ENCODE measurements at regions not wholly inside any gene's neighbourhood (a gene's known extent, or its start where the extent isn't known, plus 50 kb on each side); places are given as distances from the start of the nearest gene placed in this dataset.

DNA sequence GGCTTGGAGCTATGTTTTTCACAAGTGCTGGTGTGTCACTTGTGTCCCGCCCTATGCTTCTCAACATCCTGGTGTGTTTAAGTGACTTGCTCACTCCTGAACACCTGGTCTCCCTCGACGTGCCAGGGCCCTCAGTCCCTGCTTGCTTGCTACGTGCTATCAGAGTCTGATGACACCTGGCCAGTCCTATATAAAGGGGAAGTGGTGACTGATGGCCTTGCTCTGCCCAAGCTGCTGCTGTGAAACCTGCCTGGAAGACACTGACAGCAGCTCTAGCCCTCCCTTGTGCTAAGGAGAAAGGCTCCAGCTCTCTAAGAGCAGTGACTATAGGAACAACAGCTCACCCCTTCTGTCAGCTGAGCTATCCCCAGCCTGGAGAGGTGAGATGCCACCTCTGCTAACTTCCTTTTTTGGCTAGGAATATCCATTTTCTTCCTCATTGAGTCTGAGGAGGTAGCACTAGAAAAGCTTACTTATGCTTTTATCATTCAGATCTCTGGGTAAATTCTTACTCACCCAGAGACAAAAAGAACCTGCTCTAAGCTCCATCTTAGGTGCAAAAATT lies 77.2 kb upstream of the PLXNA4 start:
- H3K27me3 ChIP-seq (ENCODE audit: insufficient read depth, low read length, poor library complexity): no peaks in the 10 kb centered on the region
- H3K79me2 ChIP-seq (ENCODE audit: insufficient read depth, low read length): no peaks in the 10 kb centered on the region
- H2AFZ ChIP-seq (ENCODE audit: low read depth, low read length): 0 out of 2 replicates have a peak overlapping the region, but pooled peaks have one; percentile 7
- peaks cover 46% of the 10 kb centered on the region for H3K4me1 ChIP-seq (ENCODE audit: insufficient read depth, low read length)
- H3K4me2 ChIP-seq (ENCODE audit: insufficient read depth, low read length): no peak overlapping the region
- TF ChIP-seq, protein P1, sequence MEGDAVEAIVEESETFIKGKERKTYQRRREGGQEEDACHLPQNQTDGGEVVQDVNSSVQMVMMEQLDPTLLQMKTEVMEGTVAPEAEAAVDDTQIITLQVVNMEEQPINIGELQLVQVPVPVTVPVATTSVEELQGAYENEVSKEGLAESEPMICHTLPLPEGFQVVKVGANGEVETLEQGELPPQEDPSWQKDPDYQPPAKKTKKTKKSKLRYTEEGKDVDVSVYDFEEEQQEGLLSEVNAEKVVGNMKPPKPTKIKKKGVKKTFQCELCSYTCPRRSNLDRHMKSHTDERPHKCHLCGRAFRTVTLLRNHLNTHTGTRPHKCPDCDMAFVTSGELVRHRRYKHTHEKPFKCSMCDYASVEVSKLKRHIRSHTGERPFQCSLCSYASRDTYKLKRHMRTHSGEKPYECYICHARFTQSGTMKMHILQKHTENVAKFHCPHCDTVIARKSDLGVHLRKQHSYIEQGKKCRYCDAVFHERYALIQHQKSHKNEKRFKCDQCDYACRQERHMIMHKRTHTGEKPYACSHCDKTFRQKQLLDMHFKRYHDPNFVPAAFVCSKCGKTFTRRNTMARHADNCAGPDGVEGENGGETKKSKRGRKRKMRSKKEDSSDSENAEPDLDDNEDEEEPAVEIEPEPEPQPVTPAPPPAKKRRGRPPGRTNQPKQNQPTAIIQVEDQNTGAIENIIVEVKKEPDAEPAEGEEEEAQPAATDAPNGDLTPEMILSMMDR (IDR thresholded peaks at IDR 0.05; ENCODE audit: borderline replicate concordance, extremely low read depth, low read length, poor library complexity, severe bottlenecking): no peak
- TF ChIP-seq EZH2 (IDR thresholded peaks at IDR 0.05; ENCODE audit: borderline replicate concordance, low read depth, low read length, severe bottlenecking): no peak
- ATAC-seq (ENCODE audit: insufficient read depth, low read depth): no peak
- H3K27ac ChIP-seq (ENCODE audit: low read length): peak overlapping the region; percentile 93
- peak; percentile 15 for DNase-seq
- no peaks in the 10 kb centered on the region for H3K36me3 ChIP-seq (ENCODE audit: insufficient read depth, low read length)
- H4K20me1 ChIP-seq (ENCODE audit: insufficient read depth, low read length): no peaks in the 10 kb centered on the region
- H3K4me3 ChIP-seq (ENCODE audit: low read depth in 1 of 2, low read length in 2 of 2): no peak overlapping the region
- no peak overlapping the region for H3K9ac ChIP-seq (ENCODE audit: low read depth, low read length)
- no peaks in the 10 kb centered on the region for H3K9me3 ChIP-seq (ENCODE audit: insufficient read depth, low read length, severe bottlenecking)

DNA sequence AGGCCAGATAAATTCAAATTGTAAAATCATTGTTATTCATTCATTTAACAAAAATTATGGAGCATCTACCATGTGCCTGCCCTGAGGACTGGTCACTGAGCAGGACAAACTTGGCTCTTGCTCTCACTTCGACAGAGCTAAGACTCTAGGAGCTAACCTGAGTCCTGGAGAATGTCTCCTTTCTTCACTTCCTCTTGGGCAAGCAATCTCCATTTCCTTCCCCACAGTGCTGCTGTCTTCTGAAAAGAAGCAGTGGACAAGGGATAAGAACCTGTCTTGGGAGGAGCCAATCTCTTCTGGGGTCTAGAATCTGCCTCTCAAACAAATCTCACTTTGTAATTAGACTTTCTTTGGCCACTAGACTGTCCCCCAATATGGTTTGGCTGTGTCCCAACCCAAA lies 76.2 kb upstream of the PLXNA4 start:
- Histone ChIP-seq H3K4me2 (ENCODE audit: insufficient read depth, low read length) (no peak overlapping the region), H3K9ac (ENCODE audit: low read depth, low read length) (no peak overlapping the region), H3K27ac (ENCODE audit: low read length) (no peak overlapping the region), H2AFZ (ENCODE audit: low read depth, low read length) (no peak overlapping the region), H3K36me3 (ENCODE audit: insufficient read depth, low read length) (no peaks in the 10 kb centered on the region), H3K9me3 (ENCODE audit: insufficient read depth, low read length, severe bottlenecking) (no peaks in the 10 kb centered on the region), H3K4me3 (ENCODE audit: low read depth in 1 of 2, low read length in 2 of 2) (no peak overlapping the region), H3K79me2 (ENCODE audit: insufficient read depth, low read length) (no peaks in the 10 kb centered on the region), H3K27me3 (ENCODE audit: insufficient read depth, low read length, poor library complexity) (no peaks in the 10 kb centered on the region), H4K20me1 (ENCODE audit: insufficient read depth, low read length) (no peaks in the 10 kb centered on the region), H3K4me1 (ENCODE audit: insufficient read depth, low read length) (peaks cover 44% of the 10 kb centered on the region)
- ATAC-seq (ENCODE audit: insufficient read depth, low read depth) (no peak), DNase-seq (no peak)
- TF ChIP-seq EZH2 (IDR thresholded peaks at IDR 0.05; ENCODE audit: borderline replicate concordance, low read depth, low read length, severe bottlenecking): no peak
- TF ChIP-seq, protein P1 (IDR thresholded peaks at IDR 0.05; ENCODE audit: borderline replicate concordance, extremely low read depth, low read length, poor library complexity, severe bottlenecking): no peak

DNA sequence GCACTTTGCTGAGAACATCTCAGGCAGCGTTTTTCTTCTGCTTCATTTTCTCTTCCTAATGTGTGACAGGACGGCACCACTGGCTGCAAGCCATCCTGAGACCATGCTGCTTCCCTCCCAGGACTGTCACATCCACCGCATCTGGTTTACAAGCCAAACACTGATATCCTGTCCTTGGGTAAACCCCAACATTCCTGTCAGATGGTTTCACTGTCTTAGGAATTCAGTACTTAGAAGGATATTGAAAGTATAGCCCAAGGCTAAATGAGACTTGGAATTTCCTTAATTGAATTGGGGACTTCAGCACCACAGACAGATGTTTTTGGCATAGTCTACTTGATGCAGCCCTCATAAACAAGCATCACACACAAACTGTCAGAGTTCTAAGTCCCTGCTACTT lies 74.2 kb upstream of the PLXNA4 start:
- H2AFZ ChIP-seq (ENCODE audit: low read depth, low read length): no peak overlapping the region
- no peak overlapping the region for H3K9ac ChIP-seq (ENCODE audit: low read depth, low read length)
- no peak overlapping the region for H3K27ac ChIP-seq (ENCODE audit: low read length)
- no peaks in the 10 kb centered on the region for H4K20me1 ChIP-seq (ENCODE audit: insufficient read depth, low read length)
- TF ChIP-seq, protein P1 (IDR thresholded peaks at IDR 0.05; ENCODE audit: borderline replicate concordance, extremely low read depth, low read length, poor library complexity, severe bottlenecking): no peak
- no peak for TF ChIP-seq EZH2 (IDR thresholded peaks at IDR 0.05; ENCODE audit: borderline replicate concordance, low read depth, low read length, severe bottlenecking)
- ATAC-seq (ENCODE audit: insufficient read depth, low read depth) (no peak), DNase-seq (no peak)
- no peaks in the 10 kb centered on the region for H3K36me3 ChIP-seq (ENCODE audit: insufficient read depth, low read length)
- H3K4me3 ChIP-seq (ENCODE audit: low read depth in 1 of 2, low read length in 2 of 2): no peak overlapping the region
- H3K27me3 ChIP-seq (ENCODE audit: insufficient read depth, low read length, poor library complexity): no peaks in the 10 kb centered on the region
- H3K4me1 ChIP-seq (ENCODE audit: insufficient read depth, low read length): peaks cover 24% of the 10 kb centered on the region
- no peak overlapping the region for H3K4me2 ChIP-seq (ENCODE audit: insufficient read depth, low read length)
- no peaks in the 10 kb centered on the region for H3K79me2 ChIP-seq (ENCODE audit: insufficient read depth, low read length)
- no peaks in the 10 kb centered on the region for H3K9me3 ChIP-seq (ENCODE audit: insufficient read depth, low read length, severe bottlenecking)

Data from DND-41 (cell line).